ENCODE measurements at regions not wholly inside any gene's neighbourhood (a gene's known extent, or its start where the extent isn't known, plus 50 kb on each side); places are given as distances from the start of the nearest gene placed in this dataset.

- no peak for ATAC-seq
- Mint-ChIP-seq H3K9me3 (no peaks in the 10 kb centered on the region), H3K36me3 (no peaks in the 10 kb centered on the region), H3K4me1 (no peaks in the 10 kb centered on the region), H3K27me3 (peaks cover 18 to 54% (median 33%) of the 10 kb centered on the region in 5 donors), H3K27ac (no peak overlapping the region), H3K4me3 (no peak overlapping the region)
- DNase-seq = no peak
- POLR2A ChIA-PET = no interaction called here
These were observed 355.0 kb downstream of the SETD4 start for GRCh38 chr21:35705237-35705887.

GRCh38 chr21:35703704-35704103 is 356.6 kb downstream of the SETD4 start:
- peaks cover 18 to 57% (median 34%) of the 10 kb centered on the region in 5 donors for H3K27me3 Mint-ChIP-seq
- no peak overlapping the region for H3K4me3 Mint-ChIP-seq
- H3K4me1 Mint-ChIP-seq = no peaks in the 10 kb centered on the region
- H3K36me3 Mint-ChIP-seq = no peaks in the 10 kb centered on the region
- no peaks in the 10 kb centered on the region for H3K9me3 Mint-ChIP-seq
- no peak overlapping the region for H3K27ac Mint-ChIP-seq
- POLR2A ChIA-PET = no interaction called here
- DNase-seq (no peak), ATAC-seq (no peak)

GRCh38 chr21:35699361-35699760 is 361.0 kb downstream of the SETD4 start:
- no peak for DNase-seq
- POLR2A ChIA-PET = no interaction called here
- Mint-ChIP-seq H3K4me3 (no peak overlapping the region), H3K27ac (no peak overlapping the region), H3K36me3 (no peaks in the 10 kb centered on the region), H3K27me3 (peaks cover 17 to 35% (median 25%) of the 10 kb centered on the region in 5 donors), H3K4me1 (peaks cover 6 to 15% (median 13%) of the 10 kb centered on the region in 4 donors), H3K9me3 (no peaks in the 10 kb centered on the region)
- no peak for ATAC-seq

GRCh38 chr21:35697321-35697808 is 363.0 kb downstream of the SETD4 start:
- peak in 1 of 2 donors; percentile 48 for ATAC-seq
- POLR2A ChIA-PET = no interaction called here

GRCh38 chr21:35696644-35697043 is 363.7 kb downstream of the SETD4 start:
- POLR2A ChIA-PET = no interaction called here
- Mint-ChIP-seq H3K27me3 (peaks cover 11 to 16% (median 13%) of the 10 kb centered on the region in 5 donors), H3K36me3 (peaks cover 0 to 5% (median 3%) of the 10 kb centered on the region in 3 donors), H3K4me3 (no peak overlapping the region), H3K27ac (no peak overlapping the region), H3K9me3 (peaks cover 0 to 5% (median 0%) of the 10 kb centered on the region in 9 donors), H3K4me1 (peaks cover 6 to 15% (median 13%) of the 10 kb centered on the region in 4 donors)
- no peak for ATAC-seq
- DNase-seq = no peak

More at GRCh38 chr21:35697321-35697808, 363.0 kb downstream of the SETD4 start:
- Mint-ChIP-seq H3K4me1 (peaks cover 6 to 15% (median 13%) of the 10 kb centered on the region in 4 donors), H3K4me3 (no peak overlapping the region), H3K36me3 (no peaks in the 10 kb centered on the region), H3K27ac (peak overlapping the region in 1 of 10 donors; percentile 23), H3K9me3 (no peaks in the 10 kb centered on the region), H3K27me3 (peaks cover 8 to 17% (median 11%) of the 10 kb centered on the region in 5 donors)
- DNase-seq = peak in 4 of 10 donors; percentile 4 to 26 (median 16)

GRCh38 chr21:35692311-35692710 is 368.0 kb downstream of the SETD4 start:
- DNase-seq = no peak
- Mint-ChIP-seq H3K4me3 (no peak overlapping the region), H3K36me3 (peaks cover 0 to 8% (median 3%) of the 10 kb centered on the region in 3 donors), H3K4me1 (peaks cover 0 to 8% (median 5%) of the 10 kb centered on the region in 4 donors), H3K9me3 (peaks cover 0 to 8% (median 0%) of the 10 kb centered on the region in 9 donors), H3K27me3 (peaks cover 17 to 23% (median 20%) of the 10 kb centered on the region in 5 donors), H3K27ac (no peak overlapping the region)
- POLR2A ChIA-PET = no interaction called here
- no peak for ATAC-seq

- Mint-ChIP-seq H3K4me1 (no peaks in the 10 kb centered on the region), H3K4me3 (no peak overlapping the region), H3K9me3 (peaks cover 0 to 8% (median 0%) of the 10 kb centered on the region in 9 donors), H3K27ac (no peak overlapping the region), H3K36me3 (peaks cover 0 to 8% (median 3%) of the 10 kb centered on the region in 3 donors), H3K27me3 (peaks cover 18 to 31% (median 25%) of the 10 kb centered on the region in 5 donors)
- no peak for DNase-seq
- POLR2A ChIA-PET = no interaction called here
- ATAC-seq = no peak
These were observed 369.9 kb downstream of the SETD4 start for GRCh38 chr21:35690436-35690835.

GRCh38 chr21:35686156-35686555 is 374.2 kb downstream of the SETD4 start:
- DNase-seq (no peak), ATAC-seq (no peak)
- POLR2A ChIA-PET = no interaction called here
- Mint-ChIP-seq H3K27ac (no peak overlapping the region), H3K4me1 (no peaks in the 10 kb centered on the region), H3K27me3 (peaks cover 15 to 31% (median 22%) of the 10 kb centered on the region in 5 donors), H3K9me3 (no peaks in the 10 kb centered on the region), H3K36me3 (no peaks in the 10 kb centered on the region), H3K4me3 (no peak overlapping the region)

- POLR2A ChIA-PET = no interaction called here
These were observed 376.5 kb downstream of the SETD4 start for GRCh38 chr21:35683664-35684304.

GRCh38 chr21:35682904-35683549 is 377.3 kb downstream of the SETD4 start:
- Mint-ChIP-seq H3K9me3 (peaks cover 0 to 2% (median 0%) of the 10 kb centered on the region in 9 donors), H3K27me3 (peaks cover 8 to 28% (median 15%) of the 10 kb centered on the region in 5 donors), H3K4me3 (no peak overlapping the region), H3K27ac (no peak overlapping the region), H3K36me3 (no peaks in the 10 kb centered on the region), H3K4me1 (no peaks in the 10 kb centered on the region)
- no peak for ATAC-seq
- POLR2A ChIA-PET = no interaction called here
- no peak for DNase-seq

More at GRCh38 chr21:35683664-35684304, 376.5 kb downstream of the SETD4 start:
- Mint-ChIP-seq H3K4me1 (no peaks in the 10 kb centered on the region), H3K9me3 (peaks cover 0 to 2% (median 0%) of the 10 kb centered on the region in 9 donors), H3K27me3 (peaks cover 10 to 27% (median 21%) of the 10 kb centered on the region in 5 donors), H3K27ac (no peak overlapping the region), H3K36me3 (no peaks in the 10 kb centered on the region), H3K4me3 (no peak overlapping the region)
- DNase-seq (no peak), ATAC-seq (no peak)

GRCh38 chr21:35681946-35682345 is 378.4 kb downstream of the SETD4 start:
- POLR2A ChIA-PET = no interaction called here
- no peak overlapping the region for H3K27ac Mint-ChIP-seq

GRCh38 chr21:35679076-35679475 is 381.2 kb downstream of the SETD4 start:
- no peaks in the 10 kb centered on the region for H3K4me1 Mint-ChIP-seq
- DNase-seq = no peak
- no peak overlapping the region for H3K4me3 Mint-ChIP-seq
- no peak overlapping the region for H3K27ac Mint-ChIP-seq
- ATAC-seq = no peak
- H3K9me3 Mint-ChIP-seq = peaks cover 0 to 2% (median 0%) of the 10 kb centered on the region in 9 donors
- POLR2A ChIA-PET = no interaction called here
- H3K27me3 Mint-ChIP-seq = peaks cover 0 to 14% (median 11%) of the 10 kb centered on the region in 5 donors
- H3K36me3 Mint-ChIP-seq = no peaks in the 10 kb centered on the region

More at GRCh38 chr21:35681946-35682345, 378.4 kb downstream of the SETD4 start:
- ATAC-seq (no peak), DNase-seq (no peak)
- no peaks in the 10 kb centered on the region for H3K4me1 Mint-ChIP-seq
- H3K27me3 Mint-ChIP-seq = peaks cover 0 to 17% (median 7%) of the 10 kb centered on the region in 5 donors
- no peak overlapping the region for H3K4me3 Mint-ChIP-seq
- no peaks in the 10 kb centered on the region for H3K36me3 Mint-ChIP-seq
- H3K9me3 Mint-ChIP-seq = peaks cover 0 to 2% (median 0%) of the 10 kb centered on the region in 9 donors

GRCh38 chr21:35678393-35678792 is 381.9 kb downstream of the SETD4 start:
- Mint-ChIP-seq H3K36me3 (no peaks in the 10 kb centered on the region), H3K27ac (no peak overlapping the region), H3K9me3 (peaks cover 0 to 2% (median 0%) of the 10 kb centered on the region in 9 donors), H3K4me3 (no peak overlapping the region), H3K27me3 (peaks cover 1 to 17% (median 9%) of the 10 kb centered on the region in 5 donors), H3K4me1 (no peaks in the 10 kb centered on the region)
- POLR2A ChIA-PET = interaction anchor here (0.7 kb wide), 1 partner anchor 177 kb away, joined by 3 read pairs; no protein-coding TSS in a partner anchor
- ATAC-seq (no peak), DNase-seq (no peak)

All from naive thymus-derived CD8-positive, alpha-beta T cell (primary cell).